ENCODE measurements at regions not wholly inside any gene's neighbourhood (a gene's known extent, or its start where the extent isn't known, plus 50 kb on each side); places are given as distances from the start of the nearest gene placed in this dataset.
"Not testable (repeated sequence)": the region's sequence is repeated elsewhere in the genome, so short reads cannot be mapped to it uniquely, and the experiment has no call there.

- no peak for DNase-seq (ENCODE audit: low read depth)
- TF ChIP-seq CTCF (IDR thresholded peaks at IDR 0.05; ENCODE audit: insufficient read depth, low read depth, low read length): no peak
- no peak overlapping the region for H3K4me3 ChIP-seq (ENCODE audit: low read depth, low read length)
- CTCF ChIA-PET: no interaction called here
- H3K27me3 ChIP-seq (ENCODE audit: control insufficient read depth, insufficient read depth, low read length): no peaks in the 10 kb centered on the region
- POLR2A ChIA-PET: no interaction called here
- no peaks in the 10 kb centered on the region for H3K36me3 ChIP-seq (ENCODE audit: control insufficient read depth, insufficient read depth, low read length)
Measured at GRCh38 chrX:82765811-82766210, 742.3 kb upstream of the POU3F4 start.

- Histone ChIP-seq H3K27me3 (ENCODE audit: control insufficient read depth, insufficient read depth, low read length) (no peaks in the 10 kb centered on the region), H3K4me3 (ENCODE audit: low read depth, low read length) (no peak overlapping the region), H3K36me3 (ENCODE audit: control insufficient read depth, insufficient read depth, low read length) (no peaks in the 10 kb centered on the region)
- no peak for TF ChIP-seq CTCF (IDR thresholded peaks at IDR 0.05; ENCODE audit: insufficient read depth, low read depth, low read length)
- POLR2A ChIA-PET: no interaction called here
- no peak for DNase-seq (ENCODE audit: low read depth)
- CTCF ChIA-PET: no interaction called here
Measured at GRCh38 chrX:82775426-82775825, 732.7 kb upstream of the POU3F4 start.

- DNase-seq (ENCODE audit: low read depth): no peak
- no peaks in the 10 kb centered on the region for H3K36me3 ChIP-seq (ENCODE audit: control insufficient read depth, insufficient read depth, low read length)
- ChIA-PET POLR2A (no interaction called here), CTCF (no interaction called here)
- H3K27me3 ChIP-seq (ENCODE audit: control insufficient read depth, insufficient read depth, low read length): no peaks in the 10 kb centered on the region
- H3K4me3 ChIP-seq (ENCODE audit: low read depth, low read length): no peak overlapping the region
- no peak for TF ChIP-seq CTCF (IDR thresholded peaks at IDR 0.05; ENCODE audit: insufficient read depth, low read depth, low read length)
Measured at GRCh38 chrX:82782014-82782413, 726.1 kb upstream of the POU3F4 start.

- H3K36me3 ChIP-seq (ENCODE audit: control insufficient read depth, insufficient read depth, low read length); POLR2A ChIA-PET; H3K27me3 ChIP-seq (ENCODE audit: control insufficient read depth, insufficient read depth, low read length); DNase-seq (ENCODE audit: low read depth); H3K4me3 ChIP-seq (ENCODE audit: low read depth, low read length); CTCF ChIA-PET: not testable (repeated sequence)
Measured at GRCh38 chrX:82812902-82813301, 695.2 kb upstream of the POU3F4 start.

GRCh38 chrX:82813671-82814078 lies 694.4 kb upstream of the POU3F4 start:
- DNase-seq (ENCODE audit: low read depth): no peak
- CTCF ChIA-PET: no interaction called here
- TF ChIP-seq CTCF (IDR thresholded peaks at IDR 0.05; ENCODE audit: insufficient read depth, low read depth, low read length): no peak
- H3K27me3 ChIP-seq (ENCODE audit: control insufficient read depth, insufficient read depth, low read length): no peaks in the 10 kb centered on the region
- no peak overlapping the region for H3K4me3 ChIP-seq (ENCODE audit: low read depth, low read length)
- H3K36me3 ChIP-seq (ENCODE audit: control insufficient read depth, insufficient read depth, low read length): no peaks in the 10 kb centered on the region
- POLR2A ChIA-PET: no interaction called here

- Histone ChIP-seq H3K27me3 (ENCODE audit: control insufficient read depth, insufficient read depth, low read length) (no peaks in the 10 kb centered on the region), H3K36me3 (ENCODE audit: control insufficient read depth, insufficient read depth, low read length) (no peaks in the 10 kb centered on the region), H3K4me3 (ENCODE audit: low read depth, low read length) (no peak overlapping the region)
- POLR2A ChIA-PET: no interaction called here
- no peak for TF ChIP-seq CTCF (IDR thresholded peaks at IDR 0.05; ENCODE audit: insufficient read depth, low read depth, low read length)
- CTCF ChIA-PET: no interaction called here
- no peak for DNase-seq (ENCODE audit: low read depth)
Measured at GRCh38 chrX:82816001-82816400, 692.1 kb upstream of the POU3F4 start.

All from BJ (cell line).